HG03342 (cell line): ENCODE measurements at regions not wholly inside any gene's neighbourhood (a gene's known extent, or its start where the extent isn't known, plus 50 kb on each side); places are given as distances from the start of the nearest gene placed in this dataset.
"Not testable (repeated sequence)": the region's sequence is repeated elsewhere in the genome, so short reads cannot be mapped to it uniquely, and the experiment has no call there.

ENCODE experiments used
- ATAC-seq: cut with Tn5 transposase; IDR thresholded peaks from one replicate; pipeline ENCODE4 v1.9.1; 2021; ENCODE audit warnings: mild to moderate bottlenecking, moderate library complexity; ENCODE audit not compliant: unreplicated experiment

DNA sequence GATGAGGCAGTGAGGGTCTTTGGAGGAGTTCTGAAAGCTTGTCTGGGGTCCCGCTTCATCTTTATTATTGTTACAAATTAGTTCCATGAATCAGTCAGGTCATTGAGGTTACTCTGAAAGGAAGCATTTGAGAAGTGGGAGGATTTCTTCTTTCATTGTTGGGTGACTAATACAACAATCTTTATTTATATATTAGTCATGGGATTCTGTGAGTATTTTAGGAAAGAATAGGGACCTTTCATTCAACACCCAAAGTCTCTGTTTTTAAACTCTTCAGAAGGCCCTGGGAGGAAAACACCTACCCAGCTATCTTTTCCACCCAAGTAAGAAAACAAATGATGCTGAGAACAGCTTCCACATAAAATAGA lies 98.3 kb downstream of the SOD2 start:
- no peak for ATAC-seq

DNA sequence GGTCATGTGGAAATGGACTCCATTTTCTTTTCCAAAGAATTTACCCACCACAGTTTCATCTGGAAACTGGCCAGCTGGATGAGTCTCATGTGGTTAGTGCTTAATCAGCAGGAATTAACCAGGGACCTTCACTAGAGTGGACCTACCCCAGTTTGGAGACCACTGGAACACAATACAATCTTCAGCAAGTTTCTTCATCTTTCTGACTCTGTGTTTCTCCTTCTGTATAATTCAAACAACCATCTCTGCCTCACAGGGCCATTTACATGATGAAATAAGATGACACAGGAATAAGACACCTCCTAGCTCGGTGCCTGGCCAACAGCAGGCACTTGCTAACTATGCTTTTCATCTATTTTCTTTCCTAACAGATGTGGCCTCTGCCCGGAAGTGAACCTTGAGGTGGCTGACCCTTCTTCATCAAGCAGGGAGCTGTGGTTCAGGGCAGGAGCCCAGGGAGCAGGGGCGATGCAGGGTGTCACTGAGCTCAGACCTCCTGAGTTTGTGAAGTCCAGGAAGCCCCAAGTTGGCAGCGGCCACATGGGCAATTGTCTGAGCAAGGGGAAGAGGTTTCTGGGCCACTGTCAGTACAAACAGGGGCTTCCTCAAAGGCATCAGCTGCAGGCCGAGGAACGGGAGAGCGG lies 98.8 kb downstream of the SOD2 start:
- no peak for ATAC-seq

DNA sequence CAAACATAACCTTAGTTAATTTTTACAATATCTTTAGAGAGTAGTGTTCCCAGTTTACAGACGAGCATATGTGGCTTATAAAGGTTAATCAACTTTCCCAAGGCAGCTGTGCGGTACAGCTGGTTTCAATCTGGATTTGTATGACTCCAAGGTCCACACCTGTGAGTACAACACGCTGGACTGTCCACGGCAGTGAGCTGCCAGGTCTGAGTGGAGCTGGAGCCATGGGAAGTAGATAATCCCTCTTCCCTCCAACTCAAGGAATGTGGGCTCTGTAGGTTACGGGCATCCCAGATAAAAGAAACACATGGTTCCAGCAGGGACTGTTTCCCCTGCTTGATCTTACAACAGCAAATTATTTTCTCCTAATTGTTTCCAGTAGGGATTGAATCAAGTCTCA lies 102.2 kb downstream of the SOD2 start:
- ATAC-seq = no peak

DNA sequence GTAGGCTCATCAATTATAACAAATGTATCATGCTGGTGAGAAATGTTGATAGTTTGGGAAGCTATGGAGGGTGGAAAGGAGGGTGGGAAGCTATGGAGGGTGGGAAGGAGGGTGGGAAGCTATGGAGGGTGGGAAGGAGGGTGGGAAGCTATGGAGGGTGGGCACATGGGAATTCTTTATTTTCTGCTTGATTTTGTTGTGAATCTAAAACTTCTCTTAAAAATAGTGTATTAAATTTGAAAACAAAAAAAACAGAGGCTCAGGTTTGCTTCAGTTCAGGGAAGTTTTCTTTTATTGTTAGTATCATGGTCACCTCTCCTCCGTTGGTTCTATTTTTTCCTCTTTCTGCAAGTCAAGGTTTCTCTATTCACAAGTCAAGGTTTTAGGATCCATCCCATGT lies 106.4 kb downstream of the SOD2 start:
- ATAC-seq = no peak

- ATAC-seq = no peak
These were observed 110.3 kb downstream of the SOD2 start for GRCh38 chr6:159582736-159583135.

GRCh38 chr6:159578629-159579028 lies 114.4 kb downstream of the SOD2 start:
- ATAC-seq = no peak

GRCh38 chr6:159577564-159577963 lies 115.5 kb downstream of the SOD2 start:
- no peak for ATAC-seq

DNA sequence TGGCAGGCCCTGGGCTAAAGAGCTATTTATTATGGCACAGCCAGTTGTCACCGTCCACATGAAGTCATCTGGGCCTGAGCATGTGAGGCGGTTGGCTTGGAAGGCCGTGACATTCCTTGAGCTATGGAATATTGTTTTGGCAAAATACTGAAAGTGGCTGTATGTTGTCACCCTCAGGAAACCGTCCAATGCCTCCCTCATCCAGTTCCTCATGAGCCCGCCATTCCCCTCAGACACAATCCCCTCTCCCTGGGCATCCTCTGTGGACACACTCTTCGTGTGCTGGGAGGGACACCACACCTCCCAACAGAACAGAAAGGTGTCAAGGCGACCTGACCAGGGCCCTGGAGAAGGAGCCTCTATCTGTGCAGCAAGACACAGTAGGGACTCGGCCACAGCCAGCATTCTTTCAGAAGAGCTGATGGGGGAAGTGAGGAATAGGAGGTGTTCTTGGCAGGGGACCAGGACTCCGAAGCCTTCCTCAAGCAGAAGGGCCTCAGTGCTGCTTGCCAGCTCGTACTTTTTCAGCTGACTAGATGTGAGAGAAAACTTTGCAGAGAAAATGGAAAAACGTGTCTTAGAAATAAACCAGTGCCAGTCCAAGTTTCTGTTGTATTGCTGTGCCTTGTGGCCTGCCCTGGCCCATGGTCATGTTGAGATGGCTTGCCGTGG lies 120.5 kb downstream of the SOD2 start:
- ATAC-seq = no peak

- ATAC-seq = no peak
These were observed 127.8 kb downstream of the SOD2 start for GRCh38 chr6:159565181-159565710.

DNA sequence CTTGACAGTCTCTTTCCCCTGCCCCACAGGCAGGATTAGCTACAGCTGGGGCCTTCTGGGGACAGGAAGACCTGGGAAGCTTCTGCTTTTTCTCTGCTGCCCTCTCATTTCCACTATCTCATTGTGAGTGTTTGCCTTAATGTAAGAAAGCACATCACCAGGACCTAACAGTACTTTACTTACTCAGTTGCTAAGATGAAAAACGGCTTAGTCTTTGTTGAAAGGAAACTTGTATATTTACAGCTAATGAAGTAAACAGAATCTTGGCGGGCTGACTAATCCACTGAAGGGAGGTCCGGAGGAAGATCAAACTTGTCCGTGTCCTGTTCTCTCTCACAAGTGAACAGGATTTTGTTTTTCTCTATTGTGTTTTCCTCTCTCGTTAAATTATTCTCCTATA lies 128.6 kb downstream of the SOD2 start:
- no peak for ATAC-seq

GRCh38 chr6:159557031-159557430 lies 136.0 kb downstream of the SOD2 start:
- no peak for ATAC-seq

GRCh38 chr6:159555082-159555875 lies 137.8 kb downstream of the SOD2 start:
- ATAC-seq = no peak

DNA sequence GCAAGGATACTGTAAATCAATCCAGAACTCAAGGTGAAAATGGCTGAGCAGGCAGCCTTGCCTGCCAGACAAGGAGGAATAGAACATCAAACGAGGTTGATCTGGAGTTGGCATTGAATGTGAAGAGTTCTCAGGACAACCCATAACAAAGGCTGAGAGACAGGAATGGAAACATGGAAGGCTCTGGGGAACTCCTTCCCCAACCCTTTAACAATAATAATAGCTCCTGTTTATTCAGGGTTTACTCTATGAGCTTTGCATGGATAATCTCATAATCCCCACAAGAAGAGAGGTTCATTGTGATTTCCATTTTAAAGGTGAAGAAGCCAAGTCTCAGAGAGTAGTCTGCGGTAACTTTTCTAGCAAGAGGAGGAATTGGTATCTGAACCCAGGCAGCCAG lies 151.7 kb downstream of the SOD2 start:
- ATAC-seq = no peak

GRCh38 chr6:159540883-159541282 lies 152.2 kb downstream of the SOD2 start:
- ATAC-seq = no peak

GRCh38 chr6:159540152-159540551 lies 152.9 kb downstream of the SOD2 start:
- ATAC-seq = no peak

GRCh38 chr6:159538031-159538430 lies 155.0 kb downstream of the SOD2 start:
- not testable (repeated sequence) for ATAC-seq

GRCh38 chr6:159535656-159536350 lies 157.2 kb downstream of the SOD2 start:
- ATAC-seq = no peak

- no peak for ATAC-seq
These were observed 159.5 kb downstream of the SOD2 start for GRCh38 chr6:159533568-159533967.

DNA sequence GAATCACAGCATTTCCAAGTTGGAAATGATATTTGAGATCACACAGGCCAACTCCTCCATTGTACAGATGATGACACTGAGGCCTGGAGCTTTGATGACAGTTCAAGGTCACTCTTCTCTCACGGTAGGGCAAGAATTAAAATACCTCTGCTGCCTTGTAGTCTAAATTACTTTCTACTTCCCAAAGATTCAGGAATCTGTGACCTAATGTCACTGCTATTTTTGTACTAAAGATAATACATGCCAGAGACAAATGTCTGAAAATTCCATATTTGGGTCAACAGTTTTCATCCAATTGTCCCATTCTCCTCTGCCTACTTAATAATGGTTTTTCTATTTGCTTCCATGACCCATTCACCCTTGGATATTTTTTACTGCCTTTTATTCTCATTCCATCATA lies 160.0 kb downstream of the SOD2 start:
- no peak for ATAC-seq

GRCh38 chr6:159532155-159532554 lies 160.9 kb downstream of the SOD2 start:
- no peak for ATAC-seq

DNA sequence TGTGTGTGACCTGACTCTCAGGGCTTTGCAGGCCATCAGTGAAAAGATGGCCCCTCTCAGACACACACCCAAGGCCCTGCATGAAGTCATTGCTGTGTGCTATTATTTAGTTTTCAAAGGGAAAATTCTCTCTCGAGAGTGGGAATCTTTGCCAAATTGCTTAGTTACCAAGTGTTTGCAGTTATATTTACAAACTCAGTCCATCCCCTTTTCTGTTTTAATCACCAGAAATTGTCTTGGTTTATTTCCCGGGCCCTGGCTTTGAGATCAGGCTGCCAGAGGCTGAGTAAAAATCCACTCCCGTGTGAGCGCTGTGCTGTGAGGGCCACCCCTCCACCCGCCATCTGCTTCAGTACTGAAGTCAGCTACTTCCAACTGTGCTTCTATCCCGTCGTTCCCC lies 163.1 kb downstream of the SOD2 start:
- no peak for ATAC-seq
